GM12865 (cell line): ENCODE measurements at regions not wholly inside any gene's neighbourhood (a gene's known extent, or its start where the extent isn't known, plus 50 kb on each side); places are given as distances from the start of the nearest gene placed in this dataset.

Source experiments
- DNase-seq: peaks from one replicate; pipeline ENCODE4 v3.0.0; 2010; ENCODE audit warnings: low read depth
- H3K4me3 ChIP-seq: 2 replicates; pipeline ENCODE4 v1.5.1; 2011; ENCODE audit warnings: mild to moderate bottlenecking, low read depth, low read length, control low read depth
- TF ChIP-seq, protein P1 (sequence below): IDR thresholded peaks from 2 replicates; pipeline ENCODE4 v1.5.1; 2011; ENCODE audit warnings: low read length, control low read depth, low read depth, inconsistent platforms; ENCODE audit not compliant: insufficient read depth; ENCODE audit errors: missing control alignments

- DNase-seq = no peak
- H3K4me3 ChIP-seq = no peak overlapping the region
- TF ChIP-seq, protein P1, sequence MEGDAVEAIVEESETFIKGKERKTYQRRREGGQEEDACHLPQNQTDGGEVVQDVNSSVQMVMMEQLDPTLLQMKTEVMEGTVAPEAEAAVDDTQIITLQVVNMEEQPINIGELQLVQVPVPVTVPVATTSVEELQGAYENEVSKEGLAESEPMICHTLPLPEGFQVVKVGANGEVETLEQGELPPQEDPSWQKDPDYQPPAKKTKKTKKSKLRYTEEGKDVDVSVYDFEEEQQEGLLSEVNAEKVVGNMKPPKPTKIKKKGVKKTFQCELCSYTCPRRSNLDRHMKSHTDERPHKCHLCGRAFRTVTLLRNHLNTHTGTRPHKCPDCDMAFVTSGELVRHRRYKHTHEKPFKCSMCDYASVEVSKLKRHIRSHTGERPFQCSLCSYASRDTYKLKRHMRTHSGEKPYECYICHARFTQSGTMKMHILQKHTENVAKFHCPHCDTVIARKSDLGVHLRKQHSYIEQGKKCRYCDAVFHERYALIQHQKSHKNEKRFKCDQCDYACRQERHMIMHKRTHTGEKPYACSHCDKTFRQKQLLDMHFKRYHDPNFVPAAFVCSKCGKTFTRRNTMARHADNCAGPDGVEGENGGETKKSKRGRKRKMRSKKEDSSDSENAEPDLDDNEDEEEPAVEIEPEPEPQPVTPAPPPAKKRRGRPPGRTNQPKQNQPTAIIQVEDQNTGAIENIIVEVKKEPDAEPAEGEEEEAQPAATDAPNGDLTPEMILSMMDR = no peak
These were observed 116.7 kb upstream of the KIRREL3 start for GRCh38 chr11:127117231-127117739.

DNA sequence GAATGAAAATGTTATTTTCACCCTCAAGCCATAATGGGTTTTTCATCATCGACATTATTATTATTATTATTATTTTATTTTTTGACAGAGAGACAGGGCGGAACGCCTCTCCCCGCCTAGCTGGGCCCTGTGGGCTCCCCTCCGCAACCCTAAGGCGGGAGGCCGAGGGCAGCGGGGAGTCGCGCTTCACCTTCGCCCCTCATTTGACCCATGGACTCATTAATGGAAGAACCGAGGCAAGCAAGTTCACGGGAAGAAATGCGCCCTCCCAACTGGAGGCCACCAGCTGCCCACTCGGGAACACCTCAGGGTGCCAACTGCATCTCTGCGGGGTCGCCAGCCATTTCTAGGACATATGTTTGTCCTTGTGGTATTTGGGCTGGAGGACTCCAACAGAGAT is 115.3 kb upstream of the KIRREL3 start:
- TF ChIP-seq, protein P1 = no peak
- no peak overlapping the region for H3K4me3 ChIP-seq
- no peak for DNase-seq

DNA sequence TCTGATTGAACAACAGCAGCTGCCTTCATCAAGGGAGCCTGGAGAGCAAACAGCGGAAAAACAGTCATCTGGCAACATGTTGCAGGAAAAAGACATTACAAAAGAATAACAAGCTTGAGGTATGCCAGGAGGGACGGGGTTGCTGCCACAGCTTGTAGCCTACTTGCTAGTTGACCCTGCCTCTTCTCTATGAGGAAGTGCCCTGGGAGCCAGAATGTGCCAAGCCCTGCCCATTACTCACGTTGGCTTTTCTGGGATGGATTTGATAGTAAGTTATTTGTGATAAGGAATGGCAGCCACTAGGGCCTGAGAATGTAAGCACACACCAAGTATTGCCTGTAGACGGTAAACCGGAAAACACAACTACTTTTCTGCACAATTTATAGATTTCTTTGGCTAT is 113.5 kb upstream of the KIRREL3 start:
- DNase-seq = no peak
- TF ChIP-seq, protein P1 = no peak

DNA sequence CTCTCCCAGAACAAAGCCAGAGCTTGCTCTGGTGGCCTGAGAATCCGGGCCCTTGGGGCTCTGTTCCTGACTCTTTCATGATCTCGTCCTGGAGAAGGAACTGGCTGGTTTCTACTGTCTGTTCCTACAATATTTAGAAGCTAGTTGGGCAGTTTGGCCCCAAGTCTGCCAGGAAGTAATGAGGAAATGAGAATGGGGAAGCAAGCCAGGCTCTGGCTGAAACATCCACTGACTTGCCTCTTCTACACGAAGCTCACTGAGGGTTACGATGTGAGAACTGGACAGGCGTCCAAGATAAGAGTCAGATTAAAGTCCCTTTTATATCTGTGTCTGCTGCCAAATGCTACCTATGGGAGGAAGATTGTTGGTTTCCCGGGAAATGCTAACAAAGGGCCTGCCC is 110.0 kb upstream of the KIRREL3 start:
- no peak for DNase-seq
- no peak overlapping the region for H3K4me3 ChIP-seq
- TF ChIP-seq, protein P1 = no peak

More for the DNA sequence above, 113.5 kb upstream of the KIRREL3 start:
- no peak overlapping the region for H3K4me3 ChIP-seq

- no peak overlapping the region for H3K4me3 ChIP-seq
- TF ChIP-seq, protein P1 = no peak
- no peak for DNase-seq
These were observed 109.4 kb upstream of the KIRREL3 start for GRCh38 chr11:127109796-127110480.

DNA sequence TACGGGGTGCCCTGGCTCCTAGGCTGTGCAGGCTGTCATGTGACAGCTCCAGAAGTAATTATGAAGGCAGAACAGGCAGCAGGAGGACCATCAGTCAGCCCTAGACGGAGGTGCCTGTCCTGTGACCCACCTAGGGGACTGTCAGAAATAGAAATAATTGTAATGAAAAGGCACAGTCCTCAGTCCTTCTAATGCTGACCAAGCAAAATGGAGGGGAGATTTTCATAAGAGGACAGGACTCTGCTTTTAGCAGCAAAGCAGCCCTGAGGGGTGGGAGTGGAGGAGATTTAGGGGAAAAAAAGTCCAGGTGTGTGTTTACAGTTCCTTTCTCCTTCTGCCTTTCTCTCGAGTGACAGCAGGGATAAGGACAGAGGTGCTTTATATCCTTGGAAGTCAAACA is 108.3 kb upstream of the KIRREL3 start:
- no peak for DNase-seq
- TF ChIP-seq, protein P1 = no peak
- no peak overlapping the region for H3K4me3 ChIP-seq

DNA sequence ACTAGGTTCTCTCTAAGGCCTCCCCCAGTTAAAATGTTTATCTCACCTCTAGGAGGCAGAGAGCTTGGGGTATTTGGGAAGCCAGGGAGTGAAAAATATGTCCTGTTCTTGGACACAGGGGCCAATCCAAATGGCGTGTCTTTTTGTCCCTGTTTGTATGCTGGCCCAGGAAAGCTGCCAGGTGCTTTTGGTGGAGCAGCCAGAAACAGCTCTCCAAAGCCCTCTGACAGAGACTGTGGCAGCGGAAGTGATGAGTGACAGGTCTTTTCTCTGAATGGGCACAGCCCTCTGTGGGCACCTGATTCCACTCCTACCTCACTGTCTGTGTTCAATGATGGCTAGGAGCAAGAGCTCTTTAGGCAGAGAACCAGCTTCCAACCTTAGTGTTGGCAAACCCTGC is 106.4 kb upstream of the KIRREL3 start:
- no peak for DNase-seq
- no peak overlapping the region for H3K4me3 ChIP-seq
- TF ChIP-seq, protein P1 = no peak
